ENCODE measurements at regions not wholly inside any gene's neighbourhood (a gene's known extent, or its start where the extent isn't known, plus 50 kb on each side); places are given as distances from the start of the nearest gene placed in this dataset.
"Not testable (repeated sequence)": the region's sequence is repeated elsewhere in the genome, so short reads cannot be mapped to it uniquely, and the experiment has no call there.

DNA sequence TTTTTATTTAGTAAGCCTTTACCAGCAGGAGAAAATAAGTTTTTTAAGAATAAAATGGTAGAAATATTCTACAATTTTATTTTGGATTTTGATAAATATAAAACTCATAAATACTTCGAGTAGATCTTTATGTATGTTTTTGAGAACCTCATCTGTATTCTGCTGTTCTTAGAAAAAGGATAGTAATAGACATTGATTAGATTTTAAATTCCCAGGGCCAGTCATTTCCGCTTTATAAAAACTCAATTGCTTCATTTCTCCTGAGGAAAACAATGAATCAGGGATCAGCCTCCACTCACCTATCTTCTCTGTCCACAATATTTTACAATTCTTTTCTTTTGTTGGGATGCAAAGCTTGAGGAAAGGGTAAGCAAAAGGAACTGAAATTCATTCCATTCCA lies 1983.5 kb upstream of the C9orf72 start:
- no peak for DNase-seq (ENCODE audit: low read depth in 3 of 3)

DNA sequence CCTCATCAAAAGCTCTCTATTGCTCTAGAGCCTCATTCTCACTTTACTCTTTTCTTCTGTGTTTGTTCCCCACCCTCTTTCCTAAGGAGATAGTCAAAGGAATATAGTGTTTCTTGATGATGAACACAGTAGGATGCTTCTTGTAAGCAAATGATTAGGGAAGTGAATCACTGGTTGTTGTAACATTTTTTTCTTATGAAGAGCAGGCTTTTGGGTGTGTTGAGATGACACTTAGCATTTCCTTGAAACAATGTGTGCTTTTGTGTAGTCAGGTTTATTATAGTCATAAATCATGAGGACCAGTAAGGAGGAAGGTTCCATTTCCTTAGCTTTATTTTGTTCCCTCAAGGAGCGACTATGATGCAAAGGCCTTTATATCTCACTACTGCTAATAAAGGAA lies 1991.3 kb upstream of the C9orf72 start:
- no peak for DNase-seq (ENCODE audit: low read depth in 3 of 3)

DNA sequence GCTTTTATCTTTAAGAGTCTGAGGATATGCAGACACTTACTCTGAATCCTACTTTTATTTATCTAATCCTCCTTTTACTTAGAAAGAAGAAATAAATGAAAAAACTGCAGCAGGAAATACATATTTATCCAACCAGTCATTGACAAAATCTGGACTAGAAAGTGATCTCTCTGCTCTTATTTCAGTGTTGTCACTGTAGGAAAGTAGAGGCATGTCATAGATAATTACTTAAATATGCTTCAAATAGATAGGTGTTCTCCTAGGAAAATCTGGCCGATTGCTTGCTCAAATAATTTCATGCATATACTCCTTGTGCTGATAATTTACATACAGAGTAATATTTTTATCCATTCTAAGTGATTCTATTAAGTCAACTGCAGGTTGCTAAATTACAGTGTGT lies 2001.9 kb upstream of the C9orf72 start:
- no peak for DNase-seq (ENCODE audit: low read depth in 3 of 3)

DNA sequence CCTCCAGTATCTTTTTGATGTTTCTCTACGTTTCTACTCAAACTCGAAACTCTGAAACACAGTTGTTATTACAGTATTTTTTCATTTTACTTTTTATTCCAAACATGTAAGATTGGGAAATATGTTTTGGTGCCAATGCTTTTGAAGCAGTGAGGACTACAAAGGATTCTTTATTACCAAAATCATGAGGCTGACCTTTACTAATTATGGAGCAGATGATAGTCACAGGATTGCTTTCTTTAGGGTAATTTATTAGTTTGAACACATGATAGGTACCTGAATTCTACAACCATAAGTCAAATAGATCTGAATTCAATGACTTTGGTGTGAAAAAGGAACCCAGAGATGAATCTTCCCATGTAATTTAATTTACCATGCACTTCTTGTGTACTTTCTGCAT lies 2015.1 kb upstream of the C9orf72 start:
- DNase-seq (ENCODE audit: low read depth in 3 of 3), result no peak

DNA sequence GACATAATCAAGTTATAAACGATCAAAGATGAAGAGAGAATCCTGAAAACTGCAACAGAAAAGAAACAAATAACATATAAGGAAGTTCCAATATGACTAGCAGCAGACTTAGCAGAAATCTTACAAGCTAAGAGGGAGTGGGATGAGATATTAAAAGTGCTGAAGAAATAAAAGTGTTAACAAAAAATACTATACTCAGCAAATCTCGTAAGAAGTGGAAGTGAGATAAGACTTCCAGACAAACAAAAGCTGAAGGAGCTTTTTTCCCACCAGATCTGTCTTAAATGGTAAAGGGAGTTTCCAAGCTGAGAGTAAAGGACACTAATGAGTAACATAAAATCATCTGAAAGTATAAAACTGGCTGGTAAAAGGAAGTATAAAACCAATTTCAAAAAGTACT lies 2036.0 kb upstream of the C9orf72 start:
- no peak for DNase-seq (ENCODE audit: low read depth in 3 of 3)

DNA sequence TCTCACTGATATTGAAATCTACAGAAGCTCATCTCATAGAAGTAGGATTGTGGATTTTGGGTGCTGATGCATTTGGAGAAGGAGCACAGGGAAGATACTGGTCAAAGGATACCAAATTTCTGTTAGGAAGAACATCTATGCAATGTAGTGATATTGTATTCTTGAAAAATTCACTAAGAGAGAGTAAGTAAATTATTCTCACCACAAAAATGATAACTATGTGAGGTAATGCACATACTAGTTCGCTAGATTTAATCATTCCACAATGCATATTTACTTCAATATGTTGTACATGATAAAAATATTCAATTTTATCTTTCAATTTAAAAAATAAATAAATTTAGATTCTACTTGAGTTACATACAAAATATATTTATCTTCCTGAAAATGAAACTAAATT lies 2040.5 kb upstream of the C9orf72 start:
- no peak for DNase-seq (ENCODE audit: low read depth in 3 of 3)

DNA sequence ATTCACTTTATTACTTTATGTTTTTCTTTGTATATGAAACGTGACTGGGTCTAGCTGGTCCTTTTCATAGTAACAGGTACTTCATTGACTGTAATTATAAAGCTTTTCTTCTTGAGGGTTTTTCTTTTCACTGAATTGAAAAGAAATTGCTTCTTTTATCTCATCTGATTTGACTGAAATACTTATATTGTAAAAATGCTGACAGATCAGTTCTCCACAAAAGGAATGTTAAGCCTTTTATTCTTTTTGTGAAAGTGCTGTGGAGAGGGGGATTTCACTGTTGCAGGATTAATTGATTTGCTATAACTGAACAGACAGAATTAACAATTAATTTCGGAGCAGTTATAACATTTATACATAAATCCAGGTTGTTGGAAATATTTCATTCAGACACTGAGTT lies 2043.6 kb upstream of the C9orf72 start:
- DNase-seq (ENCODE audit: low read depth in 3 of 3), result no peak

DNA sequence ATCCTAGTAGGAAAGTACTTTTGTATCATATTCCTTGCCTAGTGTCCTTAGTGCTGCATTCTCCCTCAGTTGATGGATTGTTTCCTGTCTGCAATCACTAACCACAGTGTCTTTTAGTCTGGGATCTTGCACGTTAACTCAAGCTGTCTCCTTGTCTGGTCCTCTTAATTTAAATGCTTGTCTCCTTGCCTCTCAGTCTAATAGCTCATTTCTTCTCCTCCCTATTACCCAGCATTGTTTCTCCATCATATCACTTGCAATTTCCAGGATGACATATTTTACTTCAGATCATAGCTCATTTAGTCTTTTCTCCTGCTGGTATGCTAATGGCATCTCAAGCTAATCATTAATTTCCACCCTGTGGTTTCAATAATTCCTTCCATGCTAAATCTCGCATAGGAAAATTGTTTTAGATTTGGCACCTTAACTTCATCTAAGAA lies 2052.0 kb upstream of the C9orf72 start:
- DNase-seq (ENCODE audit: low read depth in 3 of 3), result no peak

DNA sequence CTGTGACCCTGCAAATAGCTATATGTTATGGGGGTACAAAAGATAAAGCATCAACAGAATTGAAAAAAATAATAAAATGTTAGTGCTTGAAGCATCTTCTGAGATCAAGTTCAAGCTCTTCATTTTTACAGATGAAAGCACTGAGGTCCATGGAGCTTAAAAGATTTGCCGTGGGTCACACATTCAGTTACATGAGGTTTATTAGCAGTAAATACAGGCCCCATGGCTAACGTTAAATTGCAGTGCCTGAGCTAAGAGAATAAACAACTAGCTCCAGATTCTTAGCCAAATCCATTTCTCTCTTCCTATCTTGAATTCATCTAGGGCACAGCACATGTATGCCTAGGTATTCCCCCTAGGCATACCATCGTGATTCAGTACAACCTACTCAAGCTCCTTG lies 2052.7 kb upstream of the C9orf72 start:
- no peak for DNase-seq (ENCODE audit: low read depth in 3 of 3)

DNA sequence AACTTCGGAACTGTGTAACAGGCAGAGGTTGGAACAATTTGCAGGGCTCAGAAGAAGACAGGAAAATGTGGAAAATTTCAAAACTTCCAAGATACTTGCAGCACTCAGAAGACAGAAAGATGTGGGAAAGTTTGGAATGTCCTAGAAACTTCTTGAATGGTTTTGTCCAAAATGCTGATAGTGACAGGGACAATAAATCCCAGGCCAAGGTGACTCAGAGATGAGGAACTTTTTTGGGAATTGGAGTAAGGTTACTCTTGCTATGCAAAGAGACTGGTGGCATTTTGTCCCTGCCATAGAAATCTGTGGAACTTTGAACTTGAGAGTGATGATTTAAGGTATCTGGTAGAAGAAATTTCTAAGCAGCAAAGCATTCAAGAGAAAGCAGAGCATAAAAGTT lies 2055.6 kb upstream of the C9orf72 start:
- DNase-seq (ENCODE audit: low read depth in 3 of 3), result not testable (repeated sequence)

DNA sequence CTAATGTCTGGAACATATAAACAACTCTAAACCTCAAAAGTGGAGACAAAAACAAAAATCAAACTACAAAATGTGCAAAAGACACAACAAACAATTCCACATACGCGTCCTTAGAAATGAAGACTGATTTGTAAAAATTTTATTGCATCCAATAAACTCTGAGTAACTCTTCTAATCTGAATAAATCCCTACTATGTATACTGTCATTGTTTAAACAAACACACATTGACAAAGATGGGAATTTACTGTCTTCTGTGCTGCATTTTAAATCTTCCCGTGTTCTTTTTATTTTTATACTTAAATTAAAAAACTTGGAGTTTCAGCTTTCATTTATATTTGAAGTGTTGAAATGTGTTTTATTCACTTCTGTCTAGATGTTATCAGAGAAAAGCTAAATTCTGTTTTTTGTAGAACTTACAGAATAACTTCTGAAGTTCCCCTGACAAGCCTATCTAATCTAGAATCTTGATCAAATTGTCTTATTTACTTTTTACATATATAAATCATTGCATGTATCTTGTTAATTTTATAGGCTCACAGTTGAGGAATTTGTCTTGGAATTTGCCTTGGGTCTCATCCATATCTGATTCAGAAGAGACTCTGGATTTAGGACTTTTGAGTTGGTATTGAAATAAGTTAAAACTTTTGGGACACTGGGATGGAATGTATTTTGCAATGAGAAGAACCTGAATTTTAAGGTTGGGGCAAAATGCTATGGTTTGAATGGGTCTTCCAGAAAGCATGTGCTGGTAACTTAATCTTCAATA lies 2064.4 kb upstream of the C9orf72 start:
- DNase-seq (ENCODE audit: low read depth in 3 of 3), result no peak

DNA sequence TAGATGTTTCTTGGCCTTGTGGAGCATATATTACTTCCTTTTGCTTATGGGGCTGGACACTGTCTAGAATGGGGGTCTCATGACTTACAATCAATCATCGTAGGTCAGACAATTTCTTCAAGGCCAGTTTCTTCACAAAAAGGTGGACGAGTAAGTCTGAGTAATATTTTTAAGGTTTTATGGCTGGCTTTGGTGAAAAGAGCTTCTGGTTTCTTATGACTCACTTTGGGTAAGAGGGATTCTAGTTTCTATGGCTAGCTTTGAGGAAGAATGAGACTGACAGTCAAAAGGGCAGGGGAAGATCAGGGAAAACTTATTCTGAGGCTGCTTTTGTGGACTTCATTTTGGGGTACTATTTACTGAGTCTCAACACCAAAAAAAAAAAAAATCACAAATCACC lies 2067.2 kb upstream of the C9orf72 start:
- DNase-seq (ENCODE audit: low read depth in 3 of 3), result no peak

DNA sequence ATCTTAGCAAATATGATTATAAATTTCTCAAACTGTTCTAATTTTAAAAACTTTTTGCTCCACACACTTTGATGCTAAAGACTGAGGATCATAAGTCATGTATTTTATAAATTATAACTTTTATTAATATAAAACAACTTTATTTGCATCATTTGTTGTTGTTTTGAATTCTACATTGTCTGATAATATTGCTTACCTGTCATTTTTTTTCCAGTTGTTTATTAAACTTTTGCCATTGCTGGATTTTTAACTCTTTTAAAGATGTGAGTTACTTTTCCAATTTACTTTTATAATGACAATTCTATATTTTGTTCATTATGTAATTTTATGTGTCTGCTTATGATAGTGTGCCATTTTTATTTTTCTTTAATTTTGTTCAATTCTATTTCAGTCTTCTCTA lies 2071.2 kb upstream of the C9orf72 start:
- no peak for DNase-seq (ENCODE audit: low read depth in 3 of 3)

DNA sequence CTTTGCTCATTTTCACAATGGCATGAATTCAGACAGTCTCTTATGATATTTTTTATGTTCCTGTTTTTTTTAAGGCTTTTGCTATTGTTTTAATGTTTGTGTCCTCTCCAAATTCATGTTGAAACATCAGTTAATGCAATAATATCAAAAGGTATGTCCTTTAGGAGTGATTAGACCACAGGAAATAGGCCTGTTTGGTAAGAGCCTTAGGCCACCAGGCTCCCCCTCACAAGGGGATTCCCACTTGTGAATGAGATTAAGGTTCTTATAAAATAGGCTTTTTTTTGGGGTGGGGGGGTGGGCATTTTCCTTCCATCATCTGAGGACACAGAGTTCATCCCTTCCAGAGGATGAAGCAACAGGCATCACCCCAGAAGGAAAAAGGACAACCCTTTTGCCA lies 2074.2 kb upstream of the C9orf72 start:
- no peak for DNase-seq (ENCODE audit: low read depth in 3 of 3)

DNA sequence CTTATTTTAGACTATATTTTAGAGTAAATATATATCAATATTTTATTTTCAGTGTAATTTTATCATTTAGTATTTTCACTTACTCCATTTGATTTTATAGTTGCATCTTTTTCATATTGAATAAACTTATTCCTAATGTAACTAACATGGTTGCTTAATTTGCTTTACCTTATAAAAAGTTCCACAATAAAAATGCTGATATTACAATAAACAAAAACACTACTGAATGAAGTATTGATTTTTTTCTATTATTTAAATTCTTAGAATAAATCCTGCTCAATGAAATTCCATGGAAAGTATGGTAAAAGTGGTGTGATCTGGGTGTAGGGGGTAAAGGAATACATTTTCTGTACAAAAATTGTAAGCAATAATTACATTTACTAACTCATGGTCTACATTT lies 2074.9 kb upstream of the C9orf72 start:
- no peak for DNase-seq (ENCODE audit: low read depth in 3 of 3)

DNA sequence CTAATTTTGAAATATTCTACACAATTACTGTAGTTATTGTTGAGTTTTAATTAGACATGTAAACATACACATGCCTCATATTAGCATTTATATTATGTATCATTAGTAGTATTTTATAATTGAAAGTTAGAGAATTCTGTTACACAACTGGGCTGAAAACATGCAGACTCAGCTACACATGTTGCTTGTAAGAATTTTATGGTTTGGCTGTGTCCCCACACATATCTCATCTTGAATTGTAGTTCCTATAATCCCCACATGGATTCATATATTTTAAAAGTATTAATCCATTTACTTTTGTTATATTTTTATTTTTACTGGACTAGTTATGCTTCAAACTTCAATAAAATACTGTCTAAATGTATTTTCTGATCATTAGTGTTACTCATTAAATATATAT lies 2075.3 kb upstream of the C9orf72 start:
- DNase-seq (ENCODE audit: low read depth in 3 of 3), result no peak

DNA sequence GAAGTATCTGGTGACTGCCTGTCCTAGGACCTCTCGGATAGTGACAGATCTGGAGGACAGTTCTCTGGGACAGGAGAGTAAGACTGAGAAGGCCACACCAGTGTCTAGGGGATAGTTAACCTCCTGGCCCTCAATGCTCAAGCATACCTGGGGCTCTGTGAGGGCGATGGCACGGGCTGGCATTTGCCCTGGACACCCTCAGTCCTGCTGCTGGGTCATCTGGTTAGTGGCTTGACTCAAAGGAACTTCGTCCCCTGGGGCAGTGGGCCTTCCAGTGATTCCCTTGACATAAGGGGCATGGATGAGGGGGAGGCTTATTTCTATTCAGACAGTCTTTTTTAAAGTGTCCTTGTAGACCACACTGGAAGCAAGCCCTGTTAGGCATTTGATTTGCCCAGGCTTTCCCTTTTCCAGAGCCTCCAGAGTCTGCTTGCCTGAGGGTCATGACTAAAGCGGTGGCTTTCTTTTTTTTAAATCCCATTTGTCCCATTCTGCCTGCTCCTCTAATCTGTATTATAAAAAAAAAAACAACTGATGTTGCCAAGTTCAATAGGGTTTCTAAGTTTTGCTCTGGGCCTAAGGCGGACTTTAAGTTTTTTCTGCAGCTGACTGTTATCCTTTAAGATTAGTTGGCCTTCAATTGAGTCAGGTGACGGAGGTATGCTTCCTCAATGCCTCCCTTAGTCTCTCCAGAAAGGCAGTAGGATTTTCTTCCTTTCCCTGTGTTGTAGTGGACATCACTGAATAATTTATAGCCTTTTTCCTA lies 2083.5 kb upstream of the C9orf72 start:
- DNase-seq (ENCODE audit: low read depth in 3 of 3), result no peak

DNA sequence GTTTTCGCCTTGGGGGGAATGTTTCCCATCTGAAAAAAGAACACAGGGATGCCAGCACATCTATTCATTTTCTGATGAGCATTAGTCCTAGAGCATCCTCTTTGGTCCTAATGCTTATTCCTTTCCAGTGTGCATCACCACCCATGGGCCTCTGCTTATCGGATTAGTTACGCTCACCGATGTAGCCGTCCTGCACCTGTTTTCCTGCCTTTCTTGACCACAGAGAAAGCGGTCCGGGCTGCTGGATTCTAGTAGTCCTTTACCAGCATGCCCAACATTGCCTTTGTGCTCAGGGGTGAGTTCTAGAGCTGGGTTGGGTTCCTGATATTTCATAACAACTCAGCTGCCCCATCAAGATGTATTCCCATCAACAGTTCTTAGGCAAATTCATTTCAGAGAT lies 2084.5 kb upstream of the C9orf72 start:
- no peak for DNase-seq (ENCODE audit: low read depth in 3 of 3)

DNA sequence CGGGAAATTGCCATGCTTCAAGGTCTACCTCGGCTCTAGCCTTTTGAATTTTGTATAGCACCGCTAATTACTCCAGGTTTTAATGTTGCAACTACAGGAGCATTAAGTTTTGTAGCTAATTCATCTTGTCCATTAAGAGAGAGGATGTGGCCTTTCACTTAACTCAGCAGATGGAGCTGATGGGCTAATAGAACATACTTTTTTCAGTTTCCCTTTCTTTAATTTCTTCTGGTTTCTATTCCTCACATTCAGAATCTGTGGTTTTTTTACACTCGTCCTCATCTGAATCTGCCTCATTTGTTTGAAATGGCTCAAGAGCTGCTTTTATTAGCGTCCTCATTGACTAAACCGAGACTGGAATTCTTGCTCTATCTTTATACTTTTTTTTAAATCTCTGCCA lies 2085.7 kb upstream of the C9orf72 start:
- no peak for DNase-seq (ENCODE audit: low read depth in 3 of 3)

DNA sequence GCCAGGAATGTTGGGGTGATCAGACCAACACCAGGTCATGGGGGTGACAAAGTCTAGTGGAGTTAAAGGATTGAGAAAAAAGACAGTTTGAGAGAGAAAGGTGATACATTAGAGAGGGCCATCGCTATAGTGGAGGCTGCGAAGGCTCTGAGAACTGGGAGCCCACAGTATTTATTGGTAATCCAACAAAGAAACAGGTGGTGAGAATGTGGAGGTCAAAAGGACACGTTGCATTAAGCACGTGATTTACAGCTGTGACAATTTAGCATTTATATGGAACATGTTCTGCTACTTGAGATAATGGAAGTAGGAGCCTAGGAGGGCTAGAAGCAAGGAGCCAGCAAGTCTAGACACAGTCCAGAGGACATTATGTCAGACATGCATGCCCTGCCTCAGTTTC lies 2086.5 kb upstream of the C9orf72 start:
- no peak for DNase-seq (ENCODE audit: low read depth in 3 of 3)

DNA sequence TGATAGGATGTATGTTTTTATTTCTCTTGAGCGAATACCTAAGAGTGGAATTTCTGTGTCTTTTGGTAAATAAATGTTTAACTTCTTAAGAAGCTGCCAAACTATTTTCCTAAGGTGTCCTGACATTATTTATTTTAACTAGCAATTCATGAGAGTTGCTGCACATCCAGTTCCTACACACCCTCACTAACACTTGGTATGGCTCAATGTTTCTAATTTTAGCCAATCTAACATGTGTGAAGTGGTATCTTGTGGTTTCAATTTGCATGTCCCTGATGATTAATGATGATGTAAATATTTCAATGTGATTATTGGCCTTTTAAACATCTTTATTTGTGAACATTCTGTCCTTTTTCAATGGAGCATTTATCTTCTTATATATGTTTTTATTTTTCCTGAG lies 2095.5 kb upstream of the C9orf72 start:
- DNase-seq (ENCODE audit: low read depth in 3 of 3), result no peak

DNA sequence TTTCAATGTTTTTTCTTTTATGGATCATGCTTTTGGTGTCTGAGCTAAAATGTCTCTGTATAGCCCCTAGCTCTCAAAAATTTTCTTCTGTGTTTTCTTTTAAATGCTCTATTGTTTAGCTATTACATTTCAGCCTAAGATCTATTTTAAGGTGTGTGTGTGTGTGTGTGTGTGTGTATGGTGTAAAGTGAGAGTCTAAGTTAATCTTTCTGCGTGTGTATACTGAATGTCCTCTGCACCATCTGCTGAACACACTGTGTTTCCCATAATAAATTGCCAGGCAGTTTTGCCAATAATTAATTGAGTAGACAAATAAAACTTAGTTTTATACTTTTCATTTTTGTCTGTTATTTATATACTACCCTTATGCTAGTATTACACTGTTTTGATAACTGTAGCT lies 2096.3 kb upstream of the C9orf72 start:
- DNase-seq (ENCODE audit: low read depth in 3 of 3), result no peak

DNA sequence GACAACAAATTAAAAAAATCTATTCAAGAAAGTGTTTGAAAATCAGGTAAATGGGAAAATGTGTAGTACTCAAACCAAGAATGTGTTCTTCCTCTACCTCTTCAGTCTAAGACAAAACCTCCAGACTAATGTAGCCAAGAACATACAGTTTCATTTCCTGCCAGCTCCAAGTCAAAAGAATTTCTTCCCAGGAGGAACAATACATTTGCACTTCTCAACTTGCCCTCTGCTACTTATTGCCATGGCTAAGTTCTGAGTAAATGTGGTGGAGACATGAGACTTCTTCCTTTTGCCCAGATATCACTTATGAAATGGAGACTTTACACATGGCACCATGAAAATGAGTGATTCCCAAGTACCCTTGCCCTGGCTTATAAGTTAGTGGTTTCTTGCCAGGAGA lies 2112.2 kb upstream of the C9orf72 start:
- DNase-seq (ENCODE audit: low read depth in 3 of 3), result no peak

DNA sequence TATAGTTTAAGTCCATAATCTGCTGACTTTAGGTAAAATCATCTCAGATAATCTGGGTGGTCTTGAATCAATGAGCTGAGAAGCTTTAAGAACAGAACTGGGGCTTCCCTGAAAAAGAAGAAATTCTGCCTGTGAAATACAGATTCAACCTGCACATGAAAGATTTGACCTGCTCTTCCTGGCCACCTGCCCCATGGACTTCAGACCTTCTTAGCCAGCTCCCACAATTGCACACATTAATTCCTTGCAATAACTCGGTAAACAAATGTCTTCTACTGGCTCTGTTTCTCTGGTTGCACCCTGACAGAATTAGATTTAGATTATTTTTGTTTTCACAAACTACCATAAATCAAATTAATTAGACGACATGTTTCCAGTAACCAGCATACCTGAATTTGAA lies 2117.9 kb upstream of the C9orf72 start:
- no peak for DNase-seq (ENCODE audit: low read depth in 3 of 3)

Data from stimulated activated CD4-positive, alpha-beta T cell treated with anti-CD3 and anti-CD28 coated beads, TNF-alpha, amount 100 ng/mL, for 24 hours (primary cell).